B cell (primary cell): ENCODE measurements at regions not wholly inside any gene's neighbourhood (a gene's known extent, or its start where the extent isn't known, plus 50 kb on each side); places are given as distances from the start of the nearest gene placed in this dataset.

Experiments
- ATAC-seq: fragments of 200-7000 bp; cut with Tn5 transposase; one replicate; pipeline ENCODE4 v1.10.0; 2021; ENCODE audit warnings: low read depth, mild to moderate bottlenecking, moderate number of reproducible peaks, moderate library complexity
- CTCF ChIA-PET: fragments of 350-600 bp; sonication (Branson Sonifier 250); formaldehyde crosslinking; loops from one replicate; lab custom pipeline; 2021; ENCODE audit warnings: antibody characterized with exemption, inconsistent platforms; lab: Charles Lee
- POLR2A ChIA-PET: fragments of 350-600 bp; sonication (Branson Sonifier 250); formaldehyde crosslinking; loops from one replicate; lab custom pipeline; 2021; ENCODE audit warnings: antibody characterized with exemption; lab: Charles Lee
- DNase-seq: peaks from one replicate; pipeline ENCODE4 v3.0.0; 2013
- H2AFZ ChIP-seq: 2 replicates; pipeline ENCODE4 v1.6.1; 2012; ENCODE audit warnings: mild to moderate bottlenecking, low read depth, low read length; ENCODE audit not compliant: insufficient read depth, poor library complexity, severe bottlenecking
- H3K27ac ChIP-seq, 2 donors: 1 replicate in 1 of 2; 2 replicates in 1 of 2; pipeline ENCODE4 v1.5.1; 2012 to 2013; ENCODE audit warnings: low read length in 2 of 2, mild to moderate bottlenecking in 2 of 2, moderate library complexity in 1 of 2
- H3K27me3 ChIP-seq, 4 experiments: fragments of 200-600 bp in 1 of 4; sonication (generic) in 1 of 4; replicated peaks in 1 of 4; 1 replicate in 2 of 4; 2 replicates in 2 of 4; pipeline versions ENCODE4 v1.6.1 to v1.7.0; 2013 to 2016; ENCODE audit warnings: low read length in 3 of 4, mild to moderate bottlenecking in 2 of 4, mixed read lengths in 1 of 4, moderate library complexity in 1 of 4; ENCODE audit not compliant: insufficient read depth in 4 of 4, control insufficient read depth in 3 of 4; ENCODE audit errors: control extremely low read depth in 1 of 4
- H3K36me3 ChIP-seq, 2 experiments: replicated peaks in 1 of 2; 1 replicate in 1 of 2; 2 replicates in 1 of 2; pipeline versions ENCODE4 v1.6.1 to v1.7.1; 2013; ENCODE audit warnings: low read length in 1 of 2; ENCODE audit not compliant: insufficient read depth in 2 of 2, control insufficient read depth in 1 of 2; ENCODE audit errors: control extremely low read depth in 1 of 2, extremely low read depth in 1 of 2
- H3K4me1 ChIP-seq, 2 donors: fragments of 200-600 bp in 1 of 2; sonication (generic) in 1 of 2; 1 replicate in 1 of 2; 2 replicates in 1 of 2; pipeline versions ENCODE4 v1.5.1 to v1.6.1; 2013 to 2017; ENCODE audit warnings: low read length in 2 of 2; ENCODE audit not compliant: control insufficient read depth in 2 of 2, insufficient read depth in 2 of 2
- H3K4me2 ChIP-seq: replicated peaks from 2 replicates; pipeline ENCODE3; 2012; ENCODE audit warnings: mild to moderate bottlenecking, low read depth, low read length; ENCODE audit not compliant: poor library complexity, severe bottlenecking
- H3K4me3 ChIP-seq, 5 experiments: fragments of 200-600 bp in 1 of 5; sonication (generic) in 1 of 5; 1 replicate in 3 of 5; 2 replicates in 2 of 5; pipeline versions ENCODE4 v1.5.1 to v1.7.0; 2011 to 2016; ENCODE audit warnings: low read length in 4 of 5, mild to moderate bottlenecking in 4 of 5, low read depth in 2 of 5, control low read depth in 1 of 5, moderate library complexity in 1 of 5; ENCODE audit not compliant: insufficient read depth in 1 of 5; ENCODE audit errors: control extremely low read depth in 1 of 5, extremely low read depth in 1 of 5
- H3K79me2 ChIP-seq: fragments of 200-600 bp; sonication (generic); one replicate; pipeline ENCODE4 v1.6.0; 2016; ENCODE audit warnings: low read length; ENCODE audit not compliant: control insufficient read depth, insufficient read depth
- H3K9ac ChIP-seq: fragments of 200-600 bp; sonication (generic); 2 replicates; pipeline ENCODE4 v1.6.1; 2017; ENCODE audit warnings: mild to moderate bottlenecking, low read length, moderate library complexity
- H3K9me3 ChIP-seq, 3 donors: one replicate each; pipeline versions ENCODE4 v1.6.1 to v1.7.1; 2013; ENCODE audit warnings: low read length in 2 of 3; ENCODE audit not compliant: control insufficient read depth in 2 of 3, insufficient read depth in 1 of 3; ENCODE audit errors: control extremely low read depth in 1 of 3
- H4K20me1 ChIP-seq: 2 replicates; pipeline ENCODE4 v1.6.0; 2012; ENCODE audit warnings: mild to moderate bottlenecking, low read length; ENCODE audit not compliant: insufficient read depth, control insufficient read depth, poor library complexity, severe bottlenecking
- H3K27ac Mint-ChIP-seq: one replicate; pipeline ENCODE4 v1.8.0; 2021; ENCODE audit warnings: mixed read lengths
- H3K27me3 Mint-ChIP-seq: one replicate; pipeline ENCODE4 v1.8.0; 2021; ENCODE audit warnings: mixed read lengths
- H3K4me1 Mint-ChIP-seq: one replicate; pipeline ENCODE4 v1.8.0; 2021; ENCODE audit warnings: mixed read lengths
- H3K4me3 Mint-ChIP-seq: one replicate; pipeline ENCODE4 v1.8.0; 2021; ENCODE audit warnings: mixed read lengths
- H3K9me3 Mint-ChIP-seq: one replicate; pipeline ENCODE4 v1.8.0; 2022; ENCODE audit warnings: mixed read lengths; ENCODE audit not compliant: insufficient read depth
- CTCF ChIP-seq: fragments of 200-600 bp; IDR thresholded peaks from one replicate; pipeline ENCODE4 v1.8.0; 2022; ENCODE audit warnings: antibody characterized with exemption, mild to moderate bottlenecking
- EZH2 ChIP-seq: IDR thresholded peaks from 2 replicates; pipeline ENCODE4 v1.6.1; 2012; ENCODE audit warnings: borderline replicate concordance, low read depth, mild to moderate bottlenecking, moderate library complexity, low read length; ENCODE audit not compliant: insufficient read depth, poor library complexity, severe bottlenecking
- WGBS: methylation state at CpG from one replicate; pipeline ENCODE4 v1.1.5; 2013; ENCODE audit warnings: missing lambda C conversion rate; ENCODE audit not compliant: insufficient coverage; 5-methylcytosine and 5-hydroxymethylcytosine counted together
- intact Hi-C: fragments of 100-400 bp; cut with micrococcal nuclease; formaldehyde crosslinking; loops from one replicate; pipeline ENCODE4 v1.10.0; 2022

- Histone ChIP-seq H3K4me2 (no peak overlapping the region), H3K4me1 (no peaks in the 10 kb centered on the region), H3K9ac (no peak overlapping the region), H3K9me3 (no peaks in the 10 kb centered on the region), H4K20me1 (no peaks in the 10 kb centered on the region), H2AFZ (no peak overlapping the region), H3K4me3 (no peak overlapping the region), H3K79me2 (no peaks in the 10 kb centered on the region), H3K36me3 (no peaks in the 10 kb centered on the region), H3K27ac (no peak overlapping the region), H3K27me3 (no peaks in the 10 kb centered on the region)
- TF ChIP-seq CTCF (no peak), EZH2 (no peak)
- Mint-ChIP-seq H3K27me3 (peaks cover 23% of the 10 kb centered on the region), H3K9me3 (no peaks in the 10 kb centered on the region), H3K4me3 (no peak overlapping the region), H3K4me1 (no peaks in the 10 kb centered on the region), H3K27ac (no peak overlapping the region)
- no peak for DNase-seq
- ChIA-PET POLR2A (no interaction called here), CTCF (no interaction called here)
- WGBS: 90% methylated on average over 5 of the region's 5 CpGs
- intact Hi-C loops: no loop called here
- no peak for ATAC-seq
Observed at GRCh38 chr1:30599721-30600120, 123.7 kb downstream of the MATN1 start.

DNA sequence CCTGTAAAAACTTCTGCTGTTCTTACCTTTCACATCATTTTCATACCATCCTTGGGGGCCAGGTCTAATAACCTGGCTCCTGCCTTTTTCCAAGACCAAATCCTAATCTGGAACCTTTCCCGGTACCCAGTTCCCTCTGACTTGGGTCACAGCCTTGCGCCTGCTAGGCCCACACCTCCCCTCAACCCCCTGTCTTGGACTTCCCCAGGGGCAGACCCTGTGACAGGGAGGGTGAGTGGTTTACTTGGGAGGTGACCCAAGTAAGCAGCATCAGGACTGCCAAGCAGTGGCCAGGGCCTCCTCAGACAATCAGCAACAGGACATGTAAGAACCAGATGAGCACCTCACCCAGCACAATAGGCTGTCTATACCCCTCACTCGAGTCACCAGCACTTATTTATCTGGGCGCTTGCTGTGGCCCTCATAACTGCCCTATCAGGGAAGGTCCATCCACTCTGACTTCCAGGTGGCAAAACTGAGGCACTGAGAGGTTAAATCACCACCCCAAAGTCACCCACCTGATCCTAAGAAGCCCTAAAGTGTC, 124.7 kb downstream of the MATN1 start:
- Histone ChIP-seq H3K9ac (no peak overlapping the region), H4K20me1 (no peaks in the 10 kb centered on the region), H2AFZ (no peak overlapping the region), H3K27ac (no peak overlapping the region), H3K36me3 (no peaks in the 10 kb centered on the region), H3K4me1 (no peaks in the 10 kb centered on the region), H3K4me3 (no peak overlapping the region), H3K79me2 (no peaks in the 10 kb centered on the region), H3K27me3 (no peaks in the 10 kb centered on the region), H3K4me2 (no peak overlapping the region), H3K9me3 (no peaks in the 10 kb centered on the region)
- 82% methylated on average over 4 of the region's 4 CpGs for WGBS
- intact Hi-C loops: no loop called here
- no peak for TF ChIP-seq EZH2
- no peak for TF ChIP-seq CTCF
- H3K27ac Mint-ChIP-seq: no peak overlapping the region
- ChIA-PET CTCF (no interaction called here), POLR2A (no interaction called here)
- H3K4me1 Mint-ChIP-seq: no peaks in the 10 kb centered on the region
- ATAC-seq: no peak
- DNase-seq: no peak
- peaks cover 25% of the 10 kb centered on the region for H3K27me3 Mint-ChIP-seq
- H3K9me3 Mint-ChIP-seq: no peaks in the 10 kb centered on the region
- no peak overlapping the region for H3K4me3 Mint-ChIP-seq
